NAMALWA (cell line): ENCODE measurements at regions not wholly inside any gene's neighbourhood (a gene's known extent, or its start where the extent isn't known, plus 50 kb on each side); places are given as distances from the start of the nearest gene placed in this dataset.

ENCODE experiments used
- DNase-seq: peaks from one replicate; pipeline ENCODE4 v3.0.0-alpha.2; 2015; ENCODE audit warnings: low spot score

DNA sequence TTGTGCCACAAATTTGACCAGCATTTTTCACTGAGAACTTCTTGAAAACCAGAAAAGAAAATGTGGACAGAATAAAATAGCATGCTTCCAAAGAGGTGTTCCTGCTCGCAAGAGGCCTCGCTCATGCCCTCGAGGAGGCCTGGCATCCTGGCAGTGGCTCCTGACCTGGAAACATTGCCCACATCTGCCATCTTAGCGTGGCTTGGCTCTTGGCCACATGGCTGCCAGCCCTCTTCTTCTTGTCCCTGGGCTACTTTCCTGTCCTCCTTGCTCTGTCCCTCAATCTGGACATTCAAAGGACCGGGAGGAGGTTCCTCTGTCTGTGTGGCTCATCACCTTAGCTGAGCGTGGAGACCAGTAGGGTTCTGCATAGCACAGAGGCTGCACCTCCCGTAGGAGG is 131.6 kb upstream of the TMEM72 start:
- DNase-seq, result no peak

DNA sequence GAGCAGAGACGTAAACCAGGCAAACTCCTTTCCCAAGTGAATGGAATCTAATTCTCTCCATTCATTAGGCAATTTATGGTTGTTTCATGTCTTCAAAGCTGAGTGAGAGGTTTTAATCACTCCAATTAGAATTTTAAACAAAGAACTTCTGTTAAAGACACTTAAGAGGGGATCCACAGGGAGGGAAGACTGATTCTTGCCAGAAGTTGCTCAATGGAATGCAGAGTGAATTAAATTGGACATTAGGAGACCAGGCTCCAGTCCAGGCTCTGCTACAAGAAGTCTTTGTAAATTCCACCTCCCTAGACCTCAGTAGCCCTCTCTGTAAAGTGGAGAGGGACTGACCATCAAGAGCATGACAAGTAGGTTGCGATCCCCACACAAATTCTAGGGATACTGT is 130.7 kb upstream of the TMEM72 start:
- no peak for DNase-seq

DNA sequence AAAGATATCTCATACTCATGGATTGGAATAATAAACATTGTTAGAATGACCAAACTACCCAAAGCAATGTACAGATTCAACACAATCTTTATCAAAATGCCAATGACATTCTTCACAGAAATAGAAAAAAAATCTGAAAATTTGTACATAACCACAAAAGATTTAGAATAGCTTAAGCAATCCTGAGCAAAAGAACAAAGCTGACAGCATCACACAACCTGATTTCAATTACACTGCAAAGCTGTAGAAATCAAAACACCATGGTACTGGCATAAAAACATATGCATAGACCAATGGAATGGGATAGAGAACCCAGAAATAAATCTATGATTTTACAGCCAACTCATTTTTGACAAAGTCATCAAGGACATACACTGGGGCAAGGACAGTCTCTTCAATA is 130.0 kb upstream of the TMEM72 start:
- DNase-seq, result no peak

DNA sequence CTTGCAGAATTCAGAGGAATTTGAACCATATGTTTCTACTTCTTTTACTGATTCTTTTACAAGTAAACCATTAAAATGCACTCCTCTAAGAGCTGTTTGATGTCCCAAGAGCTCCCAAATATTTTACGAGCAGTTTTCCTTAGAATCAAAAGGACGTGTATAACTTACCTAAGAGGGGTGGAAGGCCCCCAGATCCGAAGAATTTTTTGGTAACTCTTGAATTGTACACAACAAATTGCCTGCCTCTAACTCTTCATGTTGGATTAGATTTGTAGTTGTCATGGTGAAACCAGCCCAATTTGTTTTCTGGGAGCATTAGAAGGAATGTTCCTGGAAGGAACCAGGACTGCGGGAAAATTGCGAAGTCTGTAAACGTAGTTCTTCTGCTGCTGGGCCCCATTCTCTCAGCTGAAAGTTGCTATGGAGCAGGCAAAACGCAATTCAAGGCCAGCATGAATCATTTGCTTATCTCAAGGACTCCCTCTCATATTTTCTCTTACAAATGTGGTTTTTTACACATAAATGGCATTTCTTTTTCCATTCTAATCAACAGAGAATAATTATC is 124.8 kb upstream of the TMEM72 start:
- no peak for DNase-seq

DNA sequence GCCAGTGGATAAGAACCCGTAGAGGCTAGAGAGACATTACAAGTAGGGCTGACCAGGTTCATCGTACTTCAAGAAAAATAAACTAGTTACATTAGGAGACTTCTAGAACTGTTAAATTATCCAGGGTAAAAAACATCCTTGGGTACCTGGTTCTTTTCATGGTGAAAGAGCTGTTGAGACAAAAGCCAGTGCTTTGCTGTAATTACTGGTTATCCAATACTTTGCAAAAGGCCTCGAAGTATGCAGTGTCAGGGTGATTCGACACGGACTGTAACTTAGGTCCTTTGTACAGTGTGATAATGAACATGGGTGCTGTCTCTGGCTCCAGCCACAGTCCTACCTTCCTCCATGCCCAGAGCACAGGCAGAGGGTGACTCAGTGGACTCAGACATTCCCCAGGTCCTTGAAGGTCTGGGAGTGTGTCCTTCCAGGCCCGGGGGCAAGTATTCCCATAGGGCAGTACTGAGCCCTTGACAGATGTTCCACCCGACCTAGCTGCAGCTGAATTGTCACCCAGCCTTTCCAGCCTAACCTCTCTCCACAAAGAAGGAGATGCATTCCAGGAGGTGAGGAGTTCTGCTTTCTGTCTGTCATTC is 123.6 kb upstream of the TMEM72 start:
- DNase-seq, result no peak

DNA sequence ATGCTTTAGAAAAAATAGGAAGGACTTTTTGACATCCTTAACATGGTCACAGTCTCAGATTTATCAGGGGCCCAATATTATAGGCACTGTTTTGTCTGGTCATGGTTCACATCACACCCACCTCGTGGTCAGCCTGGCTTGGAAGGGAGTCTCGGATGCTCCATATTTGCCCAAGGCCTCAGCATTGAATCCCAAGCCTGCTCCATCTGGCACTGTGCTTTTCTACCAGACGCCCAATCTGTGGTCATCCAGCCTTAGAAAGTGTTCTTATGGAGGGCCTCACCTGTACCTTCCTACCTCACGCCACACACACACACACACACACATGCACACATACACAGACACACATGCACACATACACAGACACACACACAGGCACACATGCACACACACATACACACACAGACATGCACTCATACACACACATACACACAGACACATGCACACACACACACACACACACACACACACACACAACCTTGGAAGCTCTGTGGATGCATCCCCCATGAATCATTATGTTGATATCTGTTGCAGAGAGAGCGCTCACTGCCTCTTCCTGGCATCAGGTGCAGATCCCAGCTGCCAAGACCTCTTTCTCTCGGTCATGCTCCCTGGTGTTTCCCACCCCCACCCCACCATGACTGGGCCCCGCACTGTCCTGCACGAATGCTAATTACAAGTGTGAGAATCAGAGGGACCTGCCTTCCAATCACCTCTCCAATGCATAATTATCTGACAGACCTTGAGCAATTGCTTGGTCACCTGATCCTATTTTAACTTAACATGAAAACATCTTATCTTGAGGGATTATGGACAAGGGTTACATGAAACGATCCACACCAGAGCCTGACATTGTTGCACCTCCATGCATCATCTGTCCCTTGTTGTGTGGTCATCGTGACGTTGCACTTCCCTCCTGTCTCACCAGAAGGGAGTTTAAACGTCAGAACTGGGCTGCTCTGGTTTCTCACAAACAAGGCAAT is 122.7 kb upstream of the TMEM72 start:
- no peak for DNase-seq

DNA sequence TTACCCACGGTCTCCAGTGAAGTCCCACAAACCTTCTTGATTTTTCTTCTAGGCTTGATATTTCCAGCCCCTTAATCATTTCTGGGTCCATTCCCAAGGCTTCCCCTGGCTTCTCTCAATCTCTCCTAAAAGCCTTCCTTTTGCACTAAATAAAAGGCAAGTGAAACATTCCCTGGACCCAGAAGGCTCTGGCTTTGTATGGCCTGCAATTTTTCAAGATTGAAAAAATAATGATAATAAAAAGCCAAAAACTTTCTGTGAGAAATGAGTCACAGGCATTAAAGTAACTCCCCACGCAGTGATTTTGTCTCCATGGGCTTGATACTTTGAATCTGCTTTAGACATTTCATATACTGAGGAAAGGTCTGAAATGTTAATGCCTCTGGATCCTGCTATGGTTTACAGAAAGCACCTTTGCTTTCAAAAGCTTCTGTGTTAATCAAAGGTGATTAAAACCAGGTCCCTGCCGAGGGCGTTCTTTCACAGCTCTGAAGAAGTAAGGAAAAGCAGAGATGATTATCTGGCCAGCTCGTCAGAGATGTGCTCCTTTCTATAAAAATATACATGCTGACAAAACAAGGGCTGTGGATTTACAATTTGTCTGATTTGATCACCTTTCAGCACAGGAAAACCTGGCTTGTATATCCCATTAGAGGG is 118.9 kb upstream of the TMEM72 start:
- no peak for DNase-seq

DNA sequence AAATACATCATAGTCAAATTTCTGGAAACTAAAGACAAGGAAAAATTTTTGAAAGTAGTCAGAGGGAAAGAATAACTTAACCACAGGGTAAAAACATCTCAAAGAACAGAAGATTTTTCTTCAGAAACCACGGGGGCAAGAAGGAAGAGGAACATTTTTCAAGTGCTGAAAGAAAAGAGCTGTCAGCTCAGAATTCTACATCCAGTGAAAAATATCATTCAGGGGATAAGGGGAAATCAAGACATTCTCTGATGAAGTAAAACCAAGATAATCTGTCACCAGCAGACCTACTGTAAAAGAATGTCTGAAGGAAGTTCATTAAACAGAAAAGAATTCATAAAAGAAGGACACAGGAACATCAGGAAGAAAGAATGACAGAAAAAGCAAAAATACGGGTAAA is 111.2 kb upstream of the TMEM72 start:
- DNase-seq, result no peak

DNA sequence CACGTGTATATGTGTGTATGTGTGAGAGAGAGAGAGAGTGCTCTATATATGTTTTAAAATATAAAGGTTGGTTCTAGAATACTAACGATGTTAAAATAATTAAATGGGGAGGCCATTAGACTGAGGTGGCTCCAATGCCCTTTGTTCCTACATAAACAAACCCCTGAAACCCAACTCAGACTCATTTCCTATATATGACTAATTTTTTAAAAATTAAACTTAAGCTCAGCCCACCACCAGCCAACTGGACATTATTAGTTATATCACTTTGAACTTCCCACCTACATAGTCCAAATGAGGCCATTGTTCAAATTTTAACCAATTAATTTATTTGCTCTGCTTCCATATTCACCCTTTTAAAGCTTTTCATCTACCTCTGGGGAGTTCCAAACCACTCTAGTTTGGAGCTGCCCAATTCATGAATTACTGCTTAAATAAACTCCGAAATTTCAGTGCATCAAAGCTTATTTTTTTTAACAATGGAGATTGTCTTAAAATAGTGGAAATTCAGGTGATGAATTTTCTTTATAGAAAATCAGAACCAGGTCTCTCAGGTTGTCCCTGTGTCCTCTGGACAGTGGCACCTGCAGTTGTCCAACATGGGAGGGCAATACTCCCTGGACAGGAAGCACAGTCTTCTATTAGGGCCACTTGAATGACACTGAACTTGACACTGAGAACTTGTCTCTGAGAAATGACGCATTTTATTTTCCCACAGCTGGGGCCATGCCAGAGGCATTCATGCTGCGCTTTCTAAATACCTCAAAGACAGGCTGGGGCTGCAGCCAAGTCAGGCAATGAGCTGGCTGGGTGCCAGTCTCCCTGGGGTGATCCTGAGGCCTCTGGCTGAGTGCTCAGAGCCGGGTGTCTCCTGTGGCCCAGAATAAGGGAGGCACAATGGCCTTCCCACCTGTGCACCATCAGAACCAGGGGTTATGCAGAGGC is 109.5 kb upstream of the TMEM72 start:
- no peak for DNase-seq

DNA sequence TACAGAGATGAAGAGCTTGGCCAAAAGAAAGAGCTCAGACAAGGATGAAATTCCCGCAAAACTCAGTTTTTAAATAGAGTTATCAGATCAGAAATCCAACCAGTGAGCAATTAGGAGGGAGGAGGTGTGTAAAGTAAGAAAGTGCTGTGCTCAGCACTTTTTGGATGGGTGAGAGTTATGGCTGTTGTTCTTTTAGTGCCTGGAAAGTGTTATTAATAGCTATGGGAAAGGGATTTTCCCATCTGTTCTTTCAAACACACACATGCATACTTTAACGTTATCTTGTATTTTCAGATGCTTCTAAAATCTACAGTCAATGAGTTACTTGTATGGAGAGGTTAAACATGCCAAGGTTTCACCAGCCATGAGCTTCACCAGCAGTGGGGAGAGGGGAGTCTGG is 107.3 kb upstream of the TMEM72 start:
- DNase-seq, result no peak

DNA sequence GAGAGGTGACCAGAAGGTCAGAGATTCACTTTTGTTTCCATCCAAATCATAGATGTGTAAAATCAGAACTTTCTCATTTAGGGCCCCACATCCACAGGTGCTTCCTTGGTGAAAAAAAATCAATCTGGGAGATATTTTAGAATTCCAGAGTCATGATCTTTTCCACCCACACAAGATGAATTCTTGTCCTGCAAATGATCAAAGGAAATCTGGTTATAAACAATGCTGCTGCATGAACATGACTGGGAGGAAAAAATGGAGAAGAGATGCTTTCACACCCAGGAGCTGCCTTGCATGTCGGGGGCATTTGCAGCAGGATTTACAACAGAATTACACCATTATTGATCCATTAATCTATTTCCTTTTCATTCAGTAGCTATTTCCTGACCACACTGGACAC is 106.5 kb upstream of the TMEM72 start:
- DNase-seq, result no peak

DNA sequence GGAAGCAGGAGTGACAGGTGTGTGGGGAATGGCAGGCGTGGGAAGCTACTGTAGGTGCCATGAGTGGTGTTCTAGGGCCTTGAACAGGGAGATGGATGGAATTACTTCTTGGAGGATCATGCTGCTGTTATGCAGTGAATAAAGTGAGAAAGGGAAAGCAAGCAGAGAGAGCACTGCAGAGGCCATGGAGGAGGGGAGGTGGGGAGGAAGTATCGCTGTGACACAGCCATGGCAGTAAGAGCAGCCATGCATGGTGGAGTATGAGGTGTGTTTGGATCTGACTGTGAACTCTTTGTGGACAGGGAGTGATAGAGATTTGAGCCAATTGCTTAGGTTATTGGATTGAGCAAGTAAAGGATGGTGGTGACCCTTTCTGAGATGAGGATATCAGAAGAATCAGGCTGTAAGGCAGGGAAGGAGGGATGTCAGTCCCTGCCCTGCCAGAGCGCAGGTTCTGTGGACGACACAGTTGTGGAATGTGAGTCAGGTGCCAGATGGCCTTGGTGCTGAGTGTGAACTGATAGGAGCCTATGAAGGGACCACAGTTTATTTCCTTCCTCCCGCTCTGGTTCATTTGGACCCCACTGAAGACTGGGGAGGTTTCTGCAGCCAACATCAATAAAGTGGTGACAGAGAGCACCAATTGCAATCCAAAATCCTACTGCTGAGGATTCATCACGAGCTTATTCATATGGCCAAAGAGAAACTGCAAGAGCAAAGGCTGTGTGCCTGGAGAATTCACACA is 105.5 kb upstream of the TMEM72 start:
- no peak for DNase-seq

DNA sequence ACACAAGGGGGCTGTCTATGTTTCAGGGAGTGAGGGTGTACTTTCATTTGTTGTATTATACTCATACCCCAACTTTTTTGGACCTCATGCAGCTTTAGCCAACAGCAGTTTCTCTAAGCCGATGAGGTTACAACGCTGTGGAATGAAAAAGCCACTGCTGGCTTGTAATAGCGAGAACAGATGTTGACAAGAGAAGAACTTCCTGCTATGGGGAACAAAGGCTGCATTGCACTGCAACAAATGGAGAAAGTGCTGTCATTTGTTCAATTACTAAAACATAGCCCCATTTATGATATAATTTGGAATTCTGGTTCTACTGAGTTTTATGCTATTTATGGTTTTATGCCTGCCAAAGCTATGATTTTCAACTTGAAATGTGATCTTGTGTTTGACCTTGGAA is 104.2 kb upstream of the TMEM72 start:
- DNase-seq, result no peak

DNA sequence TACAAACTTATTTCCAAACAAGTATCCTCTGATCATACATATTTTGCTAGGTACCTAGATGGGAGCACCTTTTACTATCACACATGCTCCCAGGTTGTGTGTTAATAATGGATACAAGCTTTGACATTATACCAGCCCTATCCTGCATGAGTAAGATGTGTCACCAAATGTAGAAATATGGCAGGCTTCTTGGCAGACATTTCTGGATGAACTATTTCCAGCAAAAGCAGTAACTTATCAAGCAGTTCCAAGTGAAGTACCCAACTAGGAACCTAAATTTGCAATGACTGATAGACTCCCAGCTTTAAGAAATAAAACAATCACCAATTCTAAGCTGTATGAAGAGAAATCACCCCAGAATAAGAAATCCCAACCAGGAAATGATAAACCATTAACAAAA is 103.7 kb upstream of the TMEM72 start:
- no peak for DNase-seq

DNA sequence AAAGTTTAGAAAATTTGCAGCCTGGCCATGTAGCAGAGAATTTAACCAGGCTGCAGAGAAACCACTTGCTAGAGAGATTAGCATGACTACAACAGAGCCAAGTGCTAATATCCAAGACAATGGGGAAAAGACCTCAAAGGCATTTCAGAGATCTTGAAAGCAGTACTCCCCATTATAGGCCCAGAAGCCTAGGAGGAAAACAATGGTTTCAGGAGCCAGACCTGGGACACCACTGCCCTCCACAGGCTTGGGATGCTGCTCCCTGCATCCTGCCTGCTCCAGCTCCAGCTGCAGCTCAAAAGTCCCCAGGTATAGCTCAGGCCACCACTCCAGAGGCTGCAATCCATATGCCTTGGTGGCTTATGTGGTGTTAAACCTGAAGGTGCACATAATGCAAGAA is 101.5 kb upstream of the TMEM72 start:
- DNase-seq, result no peak

DNA sequence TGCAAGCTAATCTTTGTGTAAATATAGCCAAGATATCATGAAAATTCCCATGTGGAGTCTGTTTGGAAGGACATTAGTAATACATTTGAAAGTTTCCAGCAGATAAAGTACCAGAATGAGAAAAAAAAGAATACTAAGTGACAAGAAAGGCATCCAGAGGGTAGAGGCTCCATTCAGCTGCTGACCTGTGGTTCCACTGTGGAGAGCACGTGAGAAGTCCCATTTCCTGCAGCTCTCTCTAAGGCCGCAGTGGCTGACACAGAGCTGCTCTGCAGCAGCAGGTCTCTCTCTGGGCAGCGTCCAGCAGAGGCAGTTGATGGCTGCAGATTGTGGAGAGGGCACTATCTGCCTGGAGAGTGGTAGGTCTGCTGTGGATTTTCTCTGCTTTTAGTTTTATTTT is 100.1 kb upstream of the TMEM72 start:
- DNase-seq, result no peak

DNA sequence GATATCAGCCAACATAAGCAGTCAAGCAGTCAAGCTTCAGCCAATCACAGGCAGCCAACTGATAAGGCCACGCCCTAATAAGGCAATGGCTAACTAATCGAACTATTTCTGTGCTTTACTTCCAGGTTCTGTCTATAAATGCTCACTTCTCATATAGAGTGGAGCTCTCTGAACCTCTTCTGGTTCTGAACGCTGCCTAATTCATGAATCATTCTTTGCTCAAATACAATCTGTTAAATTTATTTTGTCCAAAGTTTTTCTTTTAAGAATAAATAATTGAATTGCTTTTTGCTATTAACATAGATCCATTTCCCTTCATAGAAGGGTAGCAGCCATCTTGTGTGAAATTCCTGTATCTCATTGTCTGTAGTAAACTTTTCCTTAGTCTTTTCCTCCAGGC is 97.9 kb upstream of the TMEM72 start:
- peak; percentile 2 for DNase-seq

DNA sequence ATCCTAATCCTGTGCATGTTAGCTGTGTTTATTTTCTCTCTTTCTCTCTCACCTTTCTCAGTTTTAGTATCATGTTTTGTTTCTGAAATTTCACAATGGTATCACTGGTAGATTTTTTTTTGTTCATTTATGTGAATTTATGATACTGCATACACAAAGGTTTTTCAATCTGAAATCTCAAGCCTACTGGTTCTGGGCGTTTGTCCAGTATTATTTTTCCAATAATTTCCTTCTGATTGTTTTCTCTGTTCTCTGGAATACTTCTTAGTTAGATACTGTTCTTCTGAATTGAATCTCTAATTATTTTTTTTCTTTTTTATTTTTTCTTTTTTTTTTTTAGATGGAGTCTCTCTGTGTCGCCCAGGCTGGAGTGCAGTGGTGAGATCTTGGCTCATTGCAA is 96.2 kb upstream of the TMEM72 start:
- DNase-seq, result no peak

DNA sequence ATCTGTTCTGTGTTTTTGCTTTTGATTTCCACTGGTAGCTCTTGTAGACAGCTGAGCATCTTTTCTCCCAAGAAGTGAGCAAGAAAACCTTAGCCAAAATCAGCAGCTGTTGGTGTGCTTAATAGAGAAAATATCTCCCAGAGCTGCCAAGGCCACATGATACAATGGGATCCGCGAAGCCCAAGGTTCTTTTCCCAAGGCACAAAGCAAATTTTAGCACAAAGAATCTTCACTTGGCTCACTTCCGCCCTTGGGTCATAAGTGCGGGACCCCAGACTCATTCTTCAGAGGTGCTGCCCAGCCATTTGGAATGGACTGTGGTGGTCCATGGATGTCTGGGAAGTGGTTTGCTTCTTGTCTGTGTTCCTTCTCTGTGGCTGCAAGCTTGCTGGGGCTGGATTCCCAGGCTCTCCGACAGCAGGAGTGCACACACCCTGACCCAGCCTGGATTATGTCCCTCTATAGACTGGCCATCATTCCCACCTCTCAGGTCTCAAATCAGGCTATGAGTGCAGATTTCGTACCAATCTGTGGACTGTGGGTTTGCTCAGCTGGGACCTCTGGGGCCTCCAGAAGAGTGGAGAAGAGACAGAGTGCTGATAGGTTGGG is 93.0 kb upstream of the TMEM72 start:
- DNase-seq, result no peak

DNA sequence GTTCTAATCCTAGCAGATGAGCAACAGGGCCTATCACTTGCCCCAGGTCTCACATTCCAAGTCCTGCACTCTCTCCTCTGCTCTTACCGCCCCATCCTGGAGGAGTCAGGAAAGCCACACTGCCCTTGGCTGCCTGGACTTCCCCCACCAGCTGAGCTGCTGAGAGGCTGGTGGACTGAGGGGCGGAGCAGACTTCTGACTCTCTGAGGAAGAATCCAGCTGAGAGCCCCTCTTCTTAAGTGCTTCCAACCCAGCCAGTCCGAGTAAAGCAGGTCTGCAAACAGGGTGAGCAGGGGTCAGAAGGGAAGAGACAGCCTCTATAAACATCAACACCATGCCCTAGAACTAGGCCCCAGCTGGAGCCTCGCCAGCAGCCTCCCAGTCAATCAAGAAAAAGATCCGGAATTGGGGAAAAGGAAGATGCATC is 92.4 kb upstream of the TMEM72 start:
- no peak for DNase-seq

DNA sequence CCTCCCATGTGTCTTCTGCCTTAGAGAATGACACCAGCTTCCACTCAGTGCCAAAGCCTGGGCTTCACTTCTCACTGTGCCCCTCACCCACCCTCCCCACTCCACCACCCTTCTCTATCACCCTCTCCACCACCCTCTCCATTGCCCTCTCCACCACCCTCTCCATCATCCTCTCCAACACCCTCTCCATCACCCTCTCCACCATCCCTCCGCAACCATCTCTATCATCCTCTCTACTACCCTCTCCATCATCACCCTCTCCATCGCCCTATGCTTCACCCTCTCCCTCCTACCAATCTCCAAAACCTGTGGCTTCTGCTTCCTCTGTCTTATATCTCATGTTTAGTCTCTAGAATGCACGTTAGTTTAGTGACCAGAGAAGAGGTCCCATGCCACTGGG is 91.0 kb upstream of the TMEM72 start:
- DNase-seq, result no peak
